Thyroid gland (tissue), 4 donors: ENCODE measurements at regions not wholly inside any gene's neighbourhood (a gene's known extent, or its start where the extent isn't known, plus 50 kb on each side); places are given as distances from the start of the nearest gene placed in this dataset.

Source experiments
- CTCF ChIP-seq, 6 experiments: fragments of 200-600 bp in 3 of 6; fragments of 450-650 bp in 3 of 6; sonication (generic) in 3 of 6; IDR thresholded peaks; one replicate each; pipeline ENCODE4 v1.5.1; 2016 to 2019; ENCODE audit warnings: antibody characterized with exemption in 6 of 6, mild to moderate bottlenecking in 2 of 6, inconsistent platforms in 1 of 6, moderate library complexity in 1 of 6
- POLR2A ChIP-seq, 2 donors: fragments of 450-650 bp; IDR thresholded peaks; one replicate each; pipeline ENCODE4 v1.6.1; 2017; ENCODE audit warnings: antibody characterized with exemption in 2 of 2, mild to moderate bottlenecking in 2 of 2, moderate library complexity in 1 of 2

- TF ChIP-seq CTCF (IDR thresholded peaks at IDR 0.05) = no peak
- no peak for TF ChIP-seq POLR2A (IDR thresholded peaks at IDR 0.05)
These were observed 191.6 kb upstream of the MCHR2 start for GRCh38 chr6:100185615-100186014.
